Heart left ventricle (tissue), 16 donors: ENCODE measurements at regions not wholly inside any gene's neighbourhood (a gene's known extent, or its start where the extent isn't known, plus 50 kb on each side); places are given as distances from the start of the nearest gene placed in this dataset.

Experiments
- ATAC-seq, 4 donors: fragments of 200-7000 bp; cut with Tn5 transposase; one replicate each; pipeline ENCODE4 v1.9.1; 2020 to 2022; ENCODE audit warnings: moderate library complexity in 4 of 4, mild to moderate bottlenecking in 3 of 4, moderate number of reproducible peaks in 1 of 4
- DNase-seq, 5 donors: peaks; one replicate each; pipeline ENCODE4 v3.0.0-alpha.2; 2020
- H3K27ac ChIP-seq, 12 donors: fragments of 200-600 bp; sonication (generic) in 4 of 12; one replicate each; pipeline versions ENCODE4 v1.5.0 to v1.8.0; 2016 to 2022; ENCODE audit warnings: mild to moderate bottlenecking in 2 of 12
- H3K27me3 ChIP-seq, 9 donors: fragments of 200-600 bp; sonication (generic) in 2 of 9; one replicate each; pipeline versions ENCODE4 v1.5.1 to v1.8.0; 2016 to 2022; ENCODE audit warnings: mild to moderate bottlenecking in 3 of 9
- H3K36me3 ChIP-seq, 9 donors: fragments of 200-600 bp; sonication (generic) in 2 of 9; one replicate each; pipeline versions ENCODE4 v1.5.0 to v1.8.0; 2018 to 2022; ENCODE audit warnings: mild to moderate bottlenecking in 2 of 9
- H3K4me1 ChIP-seq, 12 donors: fragments of 200-600 bp; sonication (generic) in 4 of 12; one replicate each; pipeline versions ENCODE4 v1.5.0 to v1.8.0; 2016 to 2022; ENCODE audit warnings: mild to moderate bottlenecking in 3 of 12
- H3K4me3 ChIP-seq, 12 donors: fragments of 200-600 bp; sonication (generic) in 4 of 12; one replicate each; pipeline versions ENCODE4 v1.5.0 to v1.8.0; 2017 to 2022; ENCODE audit warnings: mild to moderate bottlenecking in 9 of 12, moderate library complexity in 4 of 12
- H3K9me3 ChIP-seq, 12 donors: fragments of 200-600 bp; sonication (generic) in 4 of 12; one replicate each; pipeline versions ENCODE4 v1.5.0 to v1.8.0; 2016 to 2022; ENCODE audit warnings: mild to moderate bottlenecking in 1 of 12
- CTCF ChIP-seq, 12 donors: fragments of 200-600 bp; sonication (generic) in 4 of 12; IDR thresholded peaks; one replicate each; pipeline versions ENCODE4 v1.5.0 to v1.8.0; 2018 to 2022; ENCODE audit warnings: antibody characterized with exemption in 12 of 12, mild to moderate bottlenecking in 5 of 12
- POLR2A ChIP-seq, 2 donors: fragments of 450-650 bp; IDR thresholded peaks; one replicate each; pipeline ENCODE4 v1.6.1; 2017; ENCODE audit warnings: antibody characterized with exemption in 2 of 2, mild to moderate bottlenecking in 2 of 2, moderate library complexity in 2 of 2
- WGBS, 4 donors: extraction: QIAGEN DNeasy Blood & Tissue Kit in 2 of 4; methylation state at CpG; one replicate each; pipeline versions ENCODE4 v1.1.5 to v1.1.7; 2013 to 2018; 5-methylcytosine and 5-hydroxymethylcytosine counted together
- intact Hi-C, 10 donors: fragments of 100-400 bp; cut with DNase I; formaldehyde crosslinking; loops; one replicate each; pipeline versions ENCODE4 v1.11.1 to v1.14.2; 2022
- donor health status: ischemic (EF 13 %, LVEDD 7.1; RV severe dilation, severe dysfunction).
- donor health status: healthy with polysubstance abuse.
- donor health status: DM: no; HTN: yes; CAD: no.
- donor health status: DM: no; HTN: no; CAD: no.
- donor health status: ischemic (EF 25% LVEDD 6.9; RV normal size, moderate dysfunction).
- donor health status: ischemic (EF 25% LVEDD 5.7; RV mildly dilated, moderate dysfunction).
- donor health status: healthy.
- donor health status: DM: yes; HTN: yes; CAD: no.
- donor health status: ischemic (EF 35%, LVEDD 5.7; RV mildly dilated, moderate dysfunction).
- donor health status: nonischemic (EF 11% LVEDD 7.7; RV severe dilation, severe dysfunction).
- donor health status: DM: yes; HTN: yes; CAD: no.
- donor health status: PGD.
- donor health status: ischemic (EF 29% LVEDD 5.4; RV normal size, mild dysfunction).
- donor health status: nonischemic (EF 23%, LVEDD 6.1; RV moderate dilation, normal function).

- ATAC-seq, result no peak
- no peak for DNase-seq
- H3K27me3 ChIP-seq, result no peaks in the 10 kb centered on the region
- no peaks in the 10 kb centered on the region for H3K36me3 ChIP-seq
- TF ChIP-seq CTCF (IDR thresholded peaks at IDR 0.05) (no peak), POLR2A (IDR thresholded peaks at IDR 0.05) (no peak)
- H3K4me1 ChIP-seq, result peaks cover 0 to 35% (median 13%) of the 10 kb centered on the region in 12 donors
- peak overlapping the region in 1 of 12 donors; percentile 7 for H3K4me3 ChIP-seq
- H3K9me3 ChIP-seq, result no peaks in the 10 kb centered on the region
- H3K27ac ChIP-seq, result no peak overlapping the region
- 88 to 94% (median 91%) methylated on average over 7 of the region's 7 CpGs for WGBS, 4 donors
- intact Hi-C loops, result loop anchor here in 5 of 10 donors (5.0 to 10.0 kb wide), 3 partner anchors 61 to 109 kb away; partner anchors contain the start of gene RYBP (in 2 of the 5)
Measured at GRCh38 chr3:72336114-72336651, 512.1 kb downstream of the SHQ1 start.

DNA sequence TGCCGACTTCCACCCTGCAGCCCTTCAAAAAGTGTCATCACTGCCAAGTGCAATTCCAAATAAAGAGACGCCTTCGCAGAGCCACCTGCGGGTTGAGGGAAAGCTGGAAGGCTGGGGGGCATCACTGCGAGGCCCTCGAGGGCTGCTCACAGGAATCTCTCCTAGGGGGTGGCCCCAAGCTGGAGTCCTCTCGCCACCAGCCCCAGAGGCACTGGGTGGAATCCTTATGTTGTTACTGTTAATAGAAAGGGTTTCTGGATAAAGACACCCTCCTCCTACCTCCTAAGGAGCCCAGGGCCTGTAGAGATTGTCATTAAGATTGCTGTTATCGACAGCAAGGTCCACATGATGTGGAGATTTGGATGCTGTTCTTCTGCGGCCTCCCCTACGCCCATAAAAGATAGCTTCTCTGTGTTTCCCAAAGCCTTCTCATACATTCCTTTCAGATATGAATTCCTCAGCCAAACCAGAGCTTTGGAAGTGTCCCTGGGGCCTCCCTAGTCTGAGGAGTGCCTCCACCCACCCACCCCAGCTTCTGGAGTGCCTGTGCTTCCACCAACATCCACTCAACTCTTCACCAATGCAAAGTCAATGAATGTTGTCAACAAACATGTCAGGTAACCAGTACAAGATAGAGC, 512.7 kb downstream of the SHQ1 start:
- peaks cover 0 to 37% (median 13%) of the 10 kb centered on the region in 12 donors for H3K4me1 ChIP-seq

DNA sequence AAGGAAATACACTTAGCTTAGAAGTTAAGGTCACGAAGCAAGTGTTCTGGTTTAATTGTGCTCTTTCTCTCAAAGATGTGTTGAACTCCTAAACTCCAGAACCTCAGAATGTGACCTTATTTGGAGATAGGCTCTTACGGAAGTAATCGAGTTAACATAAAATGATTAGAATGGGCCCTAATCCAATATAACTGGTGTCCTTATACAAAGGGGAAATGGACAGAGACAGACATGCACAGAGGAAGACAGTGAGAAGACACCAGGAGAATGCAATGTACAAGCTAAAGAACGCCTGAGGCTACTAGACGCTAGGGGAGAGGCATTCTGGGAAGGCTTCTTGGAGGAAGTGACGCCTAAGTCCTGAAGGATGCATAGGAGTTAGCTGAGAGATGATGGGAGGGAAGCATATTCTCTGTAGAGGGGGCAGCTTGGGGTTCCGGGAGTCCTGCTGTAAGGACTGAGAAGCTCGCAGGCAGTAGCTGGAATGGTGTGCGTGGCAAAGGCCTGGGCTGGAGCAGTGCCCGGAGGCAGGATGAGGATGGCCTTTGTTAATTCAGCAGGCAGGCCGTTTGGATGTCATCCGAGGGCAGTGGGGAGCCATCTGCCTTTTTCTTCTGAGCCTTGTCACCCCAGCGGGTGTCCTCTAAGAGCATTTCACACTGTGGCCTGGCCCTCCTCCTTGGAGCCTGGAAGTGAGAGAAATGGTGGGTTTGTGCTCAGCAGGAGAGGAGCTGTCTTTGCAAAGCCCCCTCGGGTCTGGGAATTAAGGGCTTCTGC, 513.4 kb downstream of the SHQ1 start:
- H3K4me3 ChIP-seq, result no peak overlapping the region
- 87 to 92% (median 89%) methylated on average over 13 to 14 of the region's 14 CpGs for WGBS, 4 donors
- no peak for ATAC-seq
- intact Hi-C loops, result loop anchor here in 5 of 10 donors (5.0 to 10.0 kb wide), 3 partner anchors 60 to 110 kb away; partner anchors contain the start of gene RYBP (in 2 of the 5)
- no peak overlapping the region for H3K27ac ChIP-seq
- peaks cover 0 to 41% (median 14%) of the 10 kb centered on the region in 12 donors for H3K4me1 ChIP-seq
- DNase-seq, result no peak
- H3K27me3 ChIP-seq, result no peaks in the 10 kb centered on the region
- H3K9me3 ChIP-seq, result no peaks in the 10 kb centered on the region
- no peaks in the 10 kb centered on the region for H3K36me3 ChIP-seq
- no peak for TF ChIP-seq CTCF (IDR thresholded peaks at IDR 0.05)
- no peak for TF ChIP-seq POLR2A (IDR thresholded peaks at IDR 0.05)

More for the DNA sequence above, 512.7 kb downstream of the SHQ1 start:
- 50 to 69% (median 66%) methylated on average over 10 of the region's 10 CpGs for WGBS, 4 donors
- intact Hi-C loops, result loop anchor here in 5 of 10 donors (5.0 to 10.0 kb wide), 3 partner anchors 61 to 109 kb away; partner anchors contain the start of gene RYBP (in 2 of the 5)
- Histone ChIP-seq H3K27ac (no peak overlapping the region), H3K27me3 (no peaks in the 10 kb centered on the region), H3K36me3 (no peaks in the 10 kb centered on the region), H3K4me3 (no peak overlapping the region), H3K9me3 (no peaks in the 10 kb centered on the region)
- DNase-seq (no peak), ATAC-seq (no peak)
- no peak for TF ChIP-seq POLR2A (IDR thresholded peaks at IDR 0.05)
- TF ChIP-seq CTCF (IDR thresholded peaks at IDR 0.05), result no peak

GRCh38 chr3:72332689-72333088, 515.6 kb downstream of the SHQ1 start:
- intact Hi-C loops, result loop anchor here in 3 of 10 donors (10.0 kb wide), 2 partner anchors 58 to 112 kb away; partner anchors contain the start of gene RYBP (in 2 of the 3)

More at GRCh38 chr3:72332689-72333088, 515.6 kb downstream of the SHQ1 start:
- peaks cover 0 to 42% (median 22%) of the 10 kb centered on the region in 12 donors for H3K4me1 ChIP-seq
- H3K9me3 ChIP-seq, result no peaks in the 10 kb centered on the region
- no peaks in the 10 kb centered on the region for H3K36me3 ChIP-seq
- no peak overlapping the region for H3K27ac ChIP-seq
- no peaks in the 10 kb centered on the region for H3K27me3 ChIP-seq
- no peak overlapping the region for H3K4me3 ChIP-seq
- no peak for TF ChIP-seq POLR2A (IDR thresholded peaks at IDR 0.05)
- no peak for TF ChIP-seq CTCF (IDR thresholded peaks at IDR 0.05)
- DNase-seq (no peak), ATAC-seq (no peak)
- 90 to 96% (median 93%) methylated on average over 4 of the region's 4 CpGs for whole genome bisulfite sequencing, 4 donors
